ENCODE measurements at regions not wholly inside any gene's neighbourhood (a gene's known extent, or its start where the extent isn't known, plus 50 kb on each side); places are given as distances from the start of the nearest gene placed in this dataset.
"Not testable (repeated sequence)": the region's sequence is repeated elsewhere in the genome, so short reads cannot be mapped to it uniquely, and the experiment has no call there.

DNA sequence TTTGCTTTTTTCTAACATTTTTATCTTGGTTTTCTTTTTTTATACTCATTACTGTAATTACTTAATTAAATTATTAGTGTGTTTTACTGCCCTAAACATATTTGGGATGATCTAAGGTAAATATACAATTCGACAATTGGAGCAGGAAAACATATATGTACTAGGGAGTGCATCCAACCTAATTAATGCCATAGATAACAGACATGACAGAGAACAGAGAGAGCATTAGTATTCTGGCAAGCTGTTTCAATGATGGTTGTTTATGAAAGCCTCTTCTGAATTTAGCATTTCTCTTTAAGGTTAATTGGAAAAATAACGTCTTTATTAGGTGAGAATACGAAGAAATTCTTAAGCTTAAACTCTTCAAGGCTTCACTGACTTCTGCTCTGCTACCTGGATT lies 300.1 kb upstream of the PRR16 start:
- peaks cover 36% of the 10 kb centered on the region for H3K4me1 Mint-ChIP-seq (ENCODE audit: low read depth)
- H3K4me3 Mint-ChIP-seq = no peak overlapping the region
- no peaks in the 10 kb centered on the region for H3K27me3 Mint-ChIP-seq (ENCODE audit: insufficient read depth)
- TF ChIP-seq, protein P1, sequence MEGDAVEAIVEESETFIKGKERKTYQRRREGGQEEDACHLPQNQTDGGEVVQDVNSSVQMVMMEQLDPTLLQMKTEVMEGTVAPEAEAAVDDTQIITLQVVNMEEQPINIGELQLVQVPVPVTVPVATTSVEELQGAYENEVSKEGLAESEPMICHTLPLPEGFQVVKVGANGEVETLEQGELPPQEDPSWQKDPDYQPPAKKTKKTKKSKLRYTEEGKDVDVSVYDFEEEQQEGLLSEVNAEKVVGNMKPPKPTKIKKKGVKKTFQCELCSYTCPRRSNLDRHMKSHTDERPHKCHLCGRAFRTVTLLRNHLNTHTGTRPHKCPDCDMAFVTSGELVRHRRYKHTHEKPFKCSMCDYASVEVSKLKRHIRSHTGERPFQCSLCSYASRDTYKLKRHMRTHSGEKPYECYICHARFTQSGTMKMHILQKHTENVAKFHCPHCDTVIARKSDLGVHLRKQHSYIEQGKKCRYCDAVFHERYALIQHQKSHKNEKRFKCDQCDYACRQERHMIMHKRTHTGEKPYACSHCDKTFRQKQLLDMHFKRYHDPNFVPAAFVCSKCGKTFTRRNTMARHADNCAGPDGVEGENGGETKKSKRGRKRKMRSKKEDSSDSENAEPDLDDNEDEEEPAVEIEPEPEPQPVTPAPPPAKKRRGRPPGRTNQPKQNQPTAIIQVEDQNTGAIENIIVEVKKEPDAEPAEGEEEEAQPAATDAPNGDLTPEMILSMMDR (IDR thresholded peaks at IDR 0.05) = no peak
- no peak for DNase-seq
- no peaks in the 10 kb centered on the region for H3K9me3 Mint-ChIP-seq
- no peak overlapping the region for H3K27ac Mint-ChIP-seq
- no peaks in the 10 kb centered on the region for H3K36me3 Mint-ChIP-seq (ENCODE audit: low read depth)

DNA sequence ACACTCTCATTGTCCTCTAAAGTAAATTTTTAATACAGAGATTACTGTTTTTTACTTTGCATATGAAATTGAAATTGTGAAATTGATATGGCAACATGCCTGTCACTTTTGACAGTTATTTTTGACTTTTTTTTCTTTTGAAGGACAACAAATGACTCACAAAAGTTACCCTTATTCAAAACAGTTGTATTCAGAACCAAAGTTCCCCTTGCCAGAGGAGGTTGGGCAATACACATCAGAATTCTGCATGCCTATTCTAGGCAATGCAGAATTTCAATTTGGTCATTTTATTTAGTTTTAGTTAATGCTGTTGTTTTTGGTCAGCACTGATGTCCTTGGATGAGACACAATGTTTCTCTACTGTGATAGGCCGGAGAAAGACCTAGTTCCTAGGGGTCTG lies 299.1 kb upstream of the PRR16 start:
- H3K4me1 Mint-ChIP-seq (ENCODE audit: low read depth) = peaks cover 27% of the 10 kb centered on the region
- TF ChIP-seq, protein P1 (IDR thresholded peaks at IDR 0.05) = no peak
- no peaks in the 10 kb centered on the region for H3K9me3 Mint-ChIP-seq
- no peak for DNase-seq
- no peak overlapping the region for H3K4me3 Mint-ChIP-seq
- H3K27ac Mint-ChIP-seq = no peak overlapping the region
- H3K27me3 Mint-ChIP-seq (ENCODE audit: insufficient read depth) = no peaks in the 10 kb centered on the region
- no peaks in the 10 kb centered on the region for H3K36me3 Mint-ChIP-seq (ENCODE audit: low read depth)

DNA sequence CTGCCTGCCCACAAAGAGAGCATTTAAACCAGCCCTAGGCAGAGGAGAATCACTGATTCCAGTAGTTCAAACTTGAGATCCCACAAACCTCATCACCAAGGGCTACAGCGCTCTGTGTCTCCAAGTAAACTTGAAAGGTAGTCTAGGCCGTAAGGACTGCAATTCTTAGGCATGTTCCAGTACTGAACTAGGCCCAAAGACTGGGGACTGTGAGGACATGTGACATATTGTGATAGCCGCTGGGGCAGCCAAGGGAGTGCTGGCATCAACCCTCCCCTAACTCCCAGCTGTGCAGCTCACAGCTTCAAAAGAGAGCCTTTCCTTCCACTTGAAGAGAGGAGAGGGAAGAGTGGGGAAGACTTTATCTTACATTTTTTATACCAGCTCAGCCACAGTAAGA lies 291.0 kb upstream of the PRR16 start:
- Mint-ChIP-seq H3K27ac (no peak overlapping the region), H3K36me3 (ENCODE audit: low read depth) (no peaks in the 10 kb centered on the region), H3K4me3 (no peak overlapping the region), H3K9me3 (no peaks in the 10 kb centered on the region), H3K4me1 (ENCODE audit: low read depth) (no peaks in the 10 kb centered on the region), H3K27me3 (ENCODE audit: insufficient read depth) (no peaks in the 10 kb centered on the region)
- DNase-seq = no peak
- TF ChIP-seq, protein P1 (IDR thresholded peaks at IDR 0.05) = no peak

DNA sequence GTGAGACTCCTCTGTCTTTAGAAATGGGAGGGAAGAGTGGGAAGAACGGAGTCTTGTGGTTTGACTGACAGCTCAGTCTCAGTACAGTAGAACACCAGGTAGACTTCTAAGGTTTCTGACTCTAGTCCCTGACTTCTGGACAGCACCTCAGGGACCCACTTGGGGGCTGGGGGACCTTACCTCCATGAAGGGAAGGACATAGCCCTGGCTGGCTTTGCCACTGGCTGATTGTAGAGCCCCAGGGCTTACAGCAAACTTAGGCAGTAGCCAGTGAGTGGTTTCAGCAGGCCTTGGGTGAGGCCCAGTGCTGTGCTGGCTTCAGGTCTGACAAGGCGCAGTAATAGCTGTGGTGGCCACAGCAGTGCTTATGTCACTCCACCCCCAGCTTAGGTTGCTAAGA lies 290.0 kb upstream of the PRR16 start:
- DNase-seq = no peak
- TF ChIP-seq, protein P1 (IDR thresholded peaks at IDR 0.05) = no peak
- Mint-ChIP-seq H3K27me3 (ENCODE audit: insufficient read depth) (no peaks in the 10 kb centered on the region), H3K27ac (no peak overlapping the region), H3K36me3 (ENCODE audit: low read depth) (no peaks in the 10 kb centered on the region), H3K9me3 (no peaks in the 10 kb centered on the region), H3K4me1 (ENCODE audit: low read depth) (no peaks in the 10 kb centered on the region), H3K4me3 (no peak overlapping the region)

DNA sequence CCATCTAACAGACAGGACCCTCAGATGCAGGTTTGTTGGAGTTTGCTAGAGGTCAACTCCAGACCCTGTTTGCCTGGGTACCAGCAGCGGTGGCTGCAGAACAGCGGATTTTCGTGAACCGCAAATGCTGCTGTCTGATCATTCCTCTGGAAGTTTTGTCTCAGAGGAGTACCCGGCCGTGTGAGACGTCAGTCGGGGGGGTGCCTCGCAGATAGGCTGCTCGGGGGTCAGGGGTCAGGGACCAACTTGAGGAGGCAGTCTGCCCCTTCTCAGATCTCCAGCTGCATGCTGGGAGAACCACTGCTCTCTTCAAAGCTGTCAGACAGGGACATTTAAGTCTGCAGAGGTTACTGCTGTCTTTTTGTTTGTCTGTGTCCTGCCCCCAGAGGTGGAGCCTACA lies 282.9 kb upstream of the PRR16 start:
- not testable (repeated sequence) for H3K4me3 Mint-ChIP-seq; H3K4me1 Mint-ChIP-seq (ENCODE audit: low read depth); H3K27ac Mint-ChIP-seq; H3K27me3 Mint-ChIP-seq (ENCODE audit: insufficient read depth); H3K9me3 Mint-ChIP-seq; DNase-seq
- peaks cover 11% of the 10 kb centered on the region for H3K36me3 Mint-ChIP-seq (ENCODE audit: low read depth)

DNA sequence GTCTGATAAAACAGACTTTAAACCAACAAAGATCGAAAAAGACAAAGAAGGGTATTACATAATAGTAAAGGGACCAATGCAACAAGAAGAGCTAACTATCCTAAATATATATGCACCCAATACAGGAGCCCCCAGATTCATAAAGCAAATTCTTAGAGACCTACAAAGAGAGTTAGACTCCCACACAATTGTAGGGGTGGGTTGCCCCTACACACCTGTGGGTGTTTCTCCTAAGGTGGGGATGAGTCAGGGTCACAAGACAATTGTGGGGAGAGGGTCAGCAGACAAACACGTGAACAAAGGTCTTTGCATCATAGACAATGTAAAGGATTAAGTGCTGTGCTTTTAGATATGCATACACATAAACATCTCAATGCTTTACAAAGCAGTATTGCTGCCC lies 269.4 kb upstream of the PRR16 start:
- H3K27me3 Mint-ChIP-seq (ENCODE audit: insufficient read depth) = not testable (repeated sequence)

DNA sequence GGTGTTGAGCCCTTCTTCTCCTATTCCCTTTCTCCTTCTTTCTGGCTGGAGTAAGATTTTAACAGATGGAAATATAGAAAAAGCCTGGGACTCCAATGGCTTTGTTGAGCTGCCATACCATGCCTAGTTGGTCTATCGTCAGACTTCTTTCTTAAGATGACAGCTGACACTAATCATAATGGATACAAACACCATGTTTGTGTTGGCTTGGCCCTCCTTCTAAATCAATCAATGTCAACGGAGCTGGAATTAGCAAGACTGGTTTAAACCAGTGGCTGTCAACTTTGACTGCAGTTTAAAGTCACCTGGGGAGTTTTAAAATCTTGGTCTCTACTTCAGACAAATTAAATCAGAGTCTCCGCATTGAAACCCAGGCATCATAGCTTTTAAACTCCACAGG lies 264.5 kb upstream of the PRR16 start:
- no peak overlapping the region for H3K4me3 Mint-ChIP-seq
- H3K27ac Mint-ChIP-seq = no peak overlapping the region
- no peaks in the 10 kb centered on the region for H3K27me3 Mint-ChIP-seq (ENCODE audit: insufficient read depth)
- H3K9me3 Mint-ChIP-seq = peaks cover 1% of the 10 kb centered on the region; the same call in 1 of the 2 replicates
- TF ChIP-seq, protein P1 (IDR thresholded peaks at IDR 0.05) = no peak
- no peak for DNase-seq
- no peaks in the 10 kb centered on the region for H3K4me1 Mint-ChIP-seq (ENCODE audit: low read depth)
- no peaks in the 10 kb centered on the region for H3K36me3 Mint-ChIP-seq (ENCODE audit: low read depth)

More for the DNA sequence above, 269.4 kb upstream of the PRR16 start:
- not testable (repeated sequence) for H3K36me3 Mint-ChIP-seq (ENCODE audit: low read depth); H3K27ac Mint-ChIP-seq; H3K4me1 Mint-ChIP-seq (ENCODE audit: low read depth); DNase-seq; H3K4me3 Mint-ChIP-seq; H3K9me3 Mint-ChIP-seq
